ENCODE measurements at regions not wholly inside any gene's neighbourhood (a gene's known extent, or its start where the extent isn't known, plus 50 kb on each side); places are given as distances from the start of the nearest gene placed in this dataset.

DNA sequence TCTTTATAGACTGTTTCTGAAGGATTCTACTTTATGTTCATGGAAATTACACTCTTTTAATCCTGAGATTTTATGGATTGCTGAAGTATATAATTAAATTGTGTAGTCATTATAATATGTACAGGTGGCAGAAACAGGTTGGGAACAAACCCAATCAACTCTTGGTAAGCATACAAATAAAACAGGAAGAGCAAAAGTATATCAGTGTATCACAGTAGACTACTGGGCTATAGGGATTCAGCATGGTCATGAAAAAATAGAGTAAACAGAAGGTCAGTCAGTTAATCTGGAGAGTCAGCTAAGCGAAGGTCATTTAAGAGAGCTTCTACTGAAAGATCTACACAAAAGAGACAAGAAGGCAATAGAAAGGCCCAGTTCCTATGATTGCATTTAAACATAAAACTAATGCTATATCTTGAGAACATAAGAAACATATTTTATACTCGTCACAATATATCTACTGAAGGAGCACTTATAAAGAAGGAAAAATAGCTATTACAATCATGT lies 178.9 kb upstream of the ECI2 start:
- POLR2A ChIA-PET, result no interaction called here
- Mint-ChIP-seq H3K36me3 (ENCODE audit: low read depth) (no peaks in the 10 kb centered on the region), H3K9me3 (peaks cover 10% of the 10 kb centered on the region), H3K4me3 (no peak overlapping the region), H3K27me3 (peaks cover 5% of the 10 kb centered on the region), H3K27ac (no peak overlapping the region), H3K4me1 (no peaks in the 10 kb centered on the region)
- no peak for DNase-seq
- CTCF ChIA-PET, result no interaction called here

DNA sequence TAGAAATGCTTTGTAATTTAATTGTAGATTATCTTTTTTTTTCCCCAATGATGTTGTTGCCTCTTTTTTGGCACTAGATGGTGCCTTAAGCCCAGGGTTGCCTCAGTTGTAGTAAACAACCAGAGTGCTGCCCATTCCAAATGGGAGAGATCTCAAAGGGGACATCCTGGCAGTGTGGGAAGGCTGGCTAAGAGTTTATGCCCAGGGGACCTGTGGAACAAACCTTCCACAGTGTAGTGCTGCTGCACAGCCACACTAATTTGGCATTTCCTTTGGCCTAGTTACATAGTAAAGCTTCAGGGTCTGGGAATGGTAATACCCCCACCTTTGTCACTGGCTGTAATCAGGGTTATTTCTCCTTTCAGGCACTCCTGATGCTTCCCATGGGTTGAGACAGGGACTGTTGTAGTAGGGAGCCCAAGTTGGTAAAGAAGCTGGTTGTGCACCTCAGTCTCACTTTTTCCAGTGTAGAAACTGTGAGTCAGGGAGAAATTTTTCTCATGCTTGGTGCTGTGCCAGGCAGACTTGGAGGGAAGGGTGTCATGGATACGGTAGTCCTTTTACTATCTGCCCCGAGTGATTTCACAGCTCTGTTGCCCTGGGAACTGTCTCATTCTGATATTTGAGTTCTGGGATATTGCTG lies 177.8 kb upstream of the ECI2 start:
- Mint-ChIP-seq H3K27me3 (peaks cover 4% of the 10 kb centered on the region), H3K27ac (no peak overlapping the region), H3K4me3 (no peak overlapping the region), H3K36me3 (ENCODE audit: low read depth) (no peaks in the 10 kb centered on the region), H3K9me3 (peaks cover 10% of the 10 kb centered on the region), H3K4me1 (no peaks in the 10 kb centered on the region)
- ChIA-PET POLR2A (no interaction called here), CTCF (no interaction called here)
- no peak for DNase-seq

DNA sequence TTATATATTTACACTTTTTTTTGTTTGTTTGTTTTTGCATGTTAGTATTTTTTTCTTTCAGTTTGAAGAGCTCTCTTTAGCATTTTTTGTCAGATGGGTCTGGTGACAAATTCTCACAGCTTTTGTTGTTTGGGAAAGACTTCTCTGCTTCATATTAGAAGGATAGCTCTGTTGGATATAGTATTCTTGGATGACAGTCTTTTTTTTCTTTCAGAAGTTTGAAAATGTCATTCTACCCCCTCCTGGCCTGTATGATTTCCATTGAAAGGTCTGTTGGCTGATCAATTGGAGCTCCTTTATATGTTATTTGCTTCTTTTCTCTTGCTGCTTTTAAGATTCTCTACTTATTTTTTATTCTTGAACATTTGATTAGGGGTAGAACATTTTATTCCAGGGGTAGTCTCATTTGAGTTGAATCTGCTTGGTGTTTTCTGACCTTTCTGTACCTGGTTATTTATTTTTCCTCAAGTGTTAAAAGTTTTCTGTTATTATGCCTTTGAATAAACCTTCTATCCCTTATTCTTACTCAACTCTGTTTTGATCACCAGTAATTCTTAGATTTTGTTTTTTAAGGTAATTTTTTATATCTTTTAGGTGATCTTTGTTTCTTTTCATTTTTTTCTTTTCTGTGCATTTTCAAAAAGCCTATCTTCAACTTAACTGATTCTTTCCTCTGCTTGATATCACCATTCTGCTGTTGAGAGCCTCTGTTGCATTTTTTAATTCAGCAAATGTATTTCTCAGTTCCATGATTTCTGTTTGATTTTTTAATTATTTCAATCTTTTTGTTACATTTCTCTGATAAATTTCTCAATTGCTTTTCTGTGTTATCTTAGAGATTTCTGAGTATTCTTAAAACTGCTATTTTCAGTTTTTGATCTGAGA lies 176.8 kb upstream of the ECI2 start:
- no peak for DNase-seq
- no peaks in the 10 kb centered on the region for H3K27me3 Mint-ChIP-seq
- no peak overlapping the region for H3K4me3 Mint-ChIP-seq
- H3K9me3 Mint-ChIP-seq, result peaks cover 10% of the 10 kb centered on the region
- H3K27ac Mint-ChIP-seq, result no peak overlapping the region
- no peaks in the 10 kb centered on the region for H3K4me1 Mint-ChIP-seq
- no peaks in the 10 kb centered on the region for H3K36me3 Mint-ChIP-seq (ENCODE audit: low read depth)
- CTCF ChIA-PET, result no interaction called here
- POLR2A ChIA-PET, result no interaction called here

DNA sequence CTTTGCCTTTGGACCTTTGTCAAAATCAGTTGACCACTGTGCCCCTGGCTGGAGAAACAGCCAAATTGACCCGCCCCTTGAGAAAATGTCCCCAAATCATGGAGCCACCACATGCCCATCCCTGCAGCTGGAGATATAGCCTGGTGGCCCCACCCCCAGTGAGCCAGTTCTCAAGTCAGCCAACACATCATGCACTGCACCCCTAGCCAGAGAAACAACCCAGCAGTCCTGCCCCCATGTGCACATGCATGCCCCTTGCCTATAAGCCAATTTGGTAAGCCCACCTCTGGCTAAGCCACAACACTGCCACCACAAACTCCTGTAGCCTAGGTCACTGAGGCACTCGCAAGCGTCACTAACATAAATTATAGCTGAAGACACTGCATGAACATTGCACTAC lies 174.2 kb upstream of the ECI2 start:
- H3K9me3 Mint-ChIP-seq, result peaks cover 10% of the 10 kb centered on the region
- H3K27ac Mint-ChIP-seq, result no peak overlapping the region
- no peak for DNase-seq
- no peaks in the 10 kb centered on the region for H3K4me1 Mint-ChIP-seq
- ChIA-PET POLR2A (no interaction called here), CTCF (no interaction called here)
- H3K4me3 Mint-ChIP-seq, result no peak overlapping the region
- peaks cover 8% of the 10 kb centered on the region for H3K27me3 Mint-ChIP-seq
- no peaks in the 10 kb centered on the region for H3K36me3 Mint-ChIP-seq (ENCODE audit: low read depth)

DNA sequence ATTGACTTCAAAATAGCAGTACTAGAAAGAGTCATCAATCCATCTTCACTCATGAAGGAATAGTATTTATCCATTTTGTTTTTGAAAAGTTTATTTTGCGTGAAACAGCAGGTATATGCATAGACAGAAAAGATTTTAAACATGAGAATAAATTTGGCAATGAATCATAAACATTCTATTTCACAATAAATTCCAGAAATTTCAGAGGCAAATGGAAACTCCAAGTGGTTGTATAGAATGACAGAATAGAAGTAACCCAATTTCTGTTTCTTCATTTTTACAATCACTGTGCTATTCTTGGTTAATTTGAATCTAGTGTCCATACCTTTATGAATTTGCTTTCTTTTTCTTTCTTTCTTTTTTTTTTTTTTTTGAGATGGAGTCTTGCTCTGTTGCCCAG lies 173.0 kb upstream of the ECI2 start:
- CTCF ChIA-PET, result no interaction called here
- POLR2A ChIA-PET, result no interaction called here
- no peaks in the 10 kb centered on the region for H3K4me1 Mint-ChIP-seq
- no peak for DNase-seq
- H3K27me3 Mint-ChIP-seq, result peaks cover 8% of the 10 kb centered on the region
- no peak overlapping the region for H3K4me3 Mint-ChIP-seq
- H3K9me3 Mint-ChIP-seq, result peaks cover 8% of the 10 kb centered on the region
- no peaks in the 10 kb centered on the region for H3K36me3 Mint-ChIP-seq (ENCODE audit: low read depth)
- H3K27ac Mint-ChIP-seq, result no peak overlapping the region

DNA sequence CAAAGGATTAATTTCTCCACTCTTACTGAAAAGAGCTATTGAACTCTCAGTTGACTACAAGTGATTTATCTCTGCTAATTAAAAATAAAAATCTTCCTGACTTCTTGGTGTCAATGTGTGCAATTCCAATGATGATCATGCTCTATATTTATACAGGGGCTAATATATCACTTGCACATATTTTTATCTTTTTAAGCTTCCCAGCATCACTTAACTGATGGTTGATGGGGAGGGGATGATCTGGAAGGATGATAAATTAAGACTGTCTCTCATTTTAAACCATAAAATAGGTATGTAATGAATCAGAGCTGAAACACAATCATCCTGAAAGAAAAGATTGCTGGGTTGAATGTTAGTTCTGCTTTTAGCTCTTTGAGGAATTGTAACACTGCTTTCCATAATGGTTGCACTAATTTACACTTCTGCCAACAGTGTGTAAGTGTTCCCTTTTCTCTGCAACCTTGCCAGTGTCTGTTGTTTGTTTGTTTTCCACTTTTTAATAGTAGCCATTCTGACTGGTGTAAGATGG lies 169.6 kb upstream of the ECI2 start:
- ChIA-PET POLR2A (no interaction called here), CTCF (no interaction called here)
- DNase-seq, result no peak
- Mint-ChIP-seq H3K4me3 (no peak overlapping the region), H3K36me3 (ENCODE audit: low read depth) (no peaks in the 10 kb centered on the region), H3K27ac (no peak overlapping the region), H3K4me1 (no peaks in the 10 kb centered on the region), H3K9me3 (peaks cover 2% of the 10 kb centered on the region), H3K27me3 (peaks cover 8% of the 10 kb centered on the region)

DNA sequence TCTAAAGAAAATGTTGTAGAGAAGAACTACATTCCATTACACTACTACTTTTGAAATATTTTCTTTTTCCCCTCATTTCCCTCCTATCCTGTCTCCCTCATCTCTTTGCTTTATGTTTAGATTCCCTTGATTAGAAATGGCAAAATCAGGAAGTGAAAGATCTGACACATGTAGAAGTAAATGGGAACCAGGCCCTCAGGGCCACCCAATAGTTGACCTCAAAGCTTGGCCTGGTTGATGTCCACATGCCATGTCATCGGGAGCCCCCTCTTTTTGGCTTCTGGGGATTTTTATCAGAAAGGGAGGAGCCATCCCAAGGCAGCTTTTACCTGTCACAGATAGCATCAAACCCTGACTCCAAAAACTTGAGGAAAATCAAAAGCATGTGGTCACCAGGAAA lies 168.3 kb upstream of the ECI2 start:
- POLR2A ChIA-PET, result no interaction called here
- Mint-ChIP-seq H3K27me3 (peaks cover 10% of the 10 kb centered on the region), H3K9me3 (no peaks in the 10 kb centered on the region), H3K36me3 (ENCODE audit: low read depth) (no peaks in the 10 kb centered on the region), H3K27ac (no peak overlapping the region), H3K4me3 (no peak overlapping the region), H3K4me1 (no peaks in the 10 kb centered on the region)
- DNase-seq, result no peak
- CTCF ChIA-PET, result no interaction called here

DNA sequence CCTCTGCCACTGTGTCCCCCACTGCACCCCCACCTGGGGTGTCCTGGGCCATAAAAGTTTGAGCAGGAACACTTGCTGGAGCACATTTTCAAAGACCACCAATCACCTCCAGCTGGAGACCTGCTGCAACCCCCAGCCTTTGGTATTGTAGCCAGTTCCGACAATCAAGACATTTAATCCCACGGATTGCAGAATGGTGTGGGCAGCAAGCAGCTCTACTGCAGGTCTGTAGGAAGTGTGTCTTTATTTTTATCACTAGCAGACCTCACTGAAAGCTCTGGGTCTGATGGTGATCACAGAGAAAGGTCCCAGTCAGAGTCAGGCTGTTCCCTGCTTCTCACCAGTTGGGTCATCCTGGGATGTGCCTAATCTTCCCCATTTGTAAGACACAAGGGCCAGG lies 167.1 kb upstream of the ECI2 start:
- H3K4me3 Mint-ChIP-seq, result no peak overlapping the region
- CTCF ChIA-PET, result no interaction called here
- H3K27ac Mint-ChIP-seq, result no peak overlapping the region
- H3K27me3 Mint-ChIP-seq, result peaks cover 10% of the 10 kb centered on the region
- H3K9me3 Mint-ChIP-seq, result no peaks in the 10 kb centered on the region
- POLR2A ChIA-PET, result no interaction called here
- DNase-seq, result no peak
- no peaks in the 10 kb centered on the region for H3K36me3 Mint-ChIP-seq (ENCODE audit: low read depth)
- no peaks in the 10 kb centered on the region for H3K4me1 Mint-ChIP-seq

DNA sequence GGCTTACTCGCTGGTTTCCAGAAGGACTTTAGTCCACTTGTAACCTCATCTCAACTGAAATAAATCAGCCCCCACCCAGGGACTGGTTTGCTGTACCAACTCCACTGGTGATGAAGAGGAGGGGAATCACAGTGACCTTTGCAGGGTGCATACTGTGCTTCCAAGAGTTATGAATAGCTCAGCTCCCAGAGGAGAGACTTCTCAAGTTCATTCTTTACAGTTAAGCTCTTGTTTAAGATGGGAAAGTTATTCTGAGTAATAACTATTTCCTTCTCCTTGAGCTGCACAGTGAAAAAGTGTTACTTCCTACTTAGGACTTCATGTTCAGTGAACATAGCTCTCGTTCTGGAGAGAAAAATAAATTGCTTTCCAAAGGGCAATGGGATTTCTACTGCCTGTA lies 166.5 kb upstream of the ECI2 start:
- CTCF ChIA-PET, result no interaction called here

DNA sequence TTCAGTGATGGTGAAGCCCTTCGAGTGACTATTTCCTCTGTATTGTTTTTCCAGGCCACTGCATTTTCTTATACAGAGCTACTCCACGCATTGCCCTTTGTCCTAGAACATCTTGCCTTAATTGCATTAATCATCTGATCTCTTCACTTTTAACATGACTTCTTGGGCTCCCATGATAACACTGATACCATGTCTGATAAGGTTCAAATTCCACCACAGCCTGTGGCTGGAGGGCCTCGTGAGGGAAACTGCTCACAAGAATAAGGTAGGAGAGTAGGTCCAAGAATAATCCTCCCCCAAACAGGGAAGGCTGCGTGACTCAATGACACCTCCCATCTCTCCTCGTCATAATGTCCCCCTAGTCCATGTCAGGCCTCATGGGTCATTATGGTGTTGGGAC lies 165.5 kb upstream of the ECI2 start:
- ChIA-PET POLR2A (no interaction called here), CTCF (no interaction called here)
- peaks cover 8% of the 10 kb centered on the region for H3K27me3 Mint-ChIP-seq
- no peaks in the 10 kb centered on the region for H3K36me3 Mint-ChIP-seq (ENCODE audit: low read depth)
- H3K4me3 Mint-ChIP-seq, result no peak overlapping the region
- H3K27ac Mint-ChIP-seq, result no peak overlapping the region
- H3K4me1 Mint-ChIP-seq, result no peaks in the 10 kb centered on the region
- no peak for DNase-seq
- H3K9me3 Mint-ChIP-seq, result no peaks in the 10 kb centered on the region

More for the DNA sequence above, 166.5 kb upstream of the ECI2 start:
- no peaks in the 10 kb centered on the region for H3K4me1 Mint-ChIP-seq
- peaks cover 10% of the 10 kb centered on the region for H3K27me3 Mint-ChIP-seq
- POLR2A ChIA-PET, result no interaction called here
- no peaks in the 10 kb centered on the region for H3K36me3 Mint-ChIP-seq (ENCODE audit: low read depth)
- no peaks in the 10 kb centered on the region for H3K9me3 Mint-ChIP-seq
- H3K4me3 Mint-ChIP-seq, result no peak overlapping the region
- no peak for DNase-seq
- H3K27ac Mint-ChIP-seq, result no peak overlapping the region

DNA sequence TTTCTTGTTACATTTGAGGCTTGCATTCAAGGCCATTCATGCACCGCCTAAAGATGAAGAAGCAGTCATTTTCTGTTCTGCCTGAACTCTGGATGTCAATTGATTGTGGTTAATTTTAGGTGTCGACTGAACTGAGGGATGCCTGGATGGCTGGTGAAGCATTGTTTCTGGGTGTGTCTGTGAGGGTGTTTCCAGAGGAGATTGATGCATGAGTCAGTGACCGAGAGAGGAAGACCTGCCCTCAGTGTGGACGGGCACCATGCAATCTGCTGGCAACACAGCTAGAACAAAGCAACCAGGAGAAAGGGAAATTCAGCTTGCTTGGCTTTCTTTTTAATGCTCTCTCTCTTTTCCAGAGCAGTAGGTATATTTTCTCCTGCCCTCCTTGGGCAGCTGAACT lies 164.1 kb upstream of the ECI2 start:
- no peak for DNase-seq
- no peaks in the 10 kb centered on the region for H3K4me1 Mint-ChIP-seq
- no peaks in the 10 kb centered on the region for H3K36me3 Mint-ChIP-seq (ENCODE audit: low read depth)
- H3K4me3 Mint-ChIP-seq, result no peak overlapping the region
- peaks cover 2% of the 10 kb centered on the region for H3K27me3 Mint-ChIP-seq
- H3K9me3 Mint-ChIP-seq, result no peaks in the 10 kb centered on the region
- ChIA-PET CTCF (no interaction called here), POLR2A (no interaction called here)
- no peak overlapping the region for H3K27ac Mint-ChIP-seq

DNA sequence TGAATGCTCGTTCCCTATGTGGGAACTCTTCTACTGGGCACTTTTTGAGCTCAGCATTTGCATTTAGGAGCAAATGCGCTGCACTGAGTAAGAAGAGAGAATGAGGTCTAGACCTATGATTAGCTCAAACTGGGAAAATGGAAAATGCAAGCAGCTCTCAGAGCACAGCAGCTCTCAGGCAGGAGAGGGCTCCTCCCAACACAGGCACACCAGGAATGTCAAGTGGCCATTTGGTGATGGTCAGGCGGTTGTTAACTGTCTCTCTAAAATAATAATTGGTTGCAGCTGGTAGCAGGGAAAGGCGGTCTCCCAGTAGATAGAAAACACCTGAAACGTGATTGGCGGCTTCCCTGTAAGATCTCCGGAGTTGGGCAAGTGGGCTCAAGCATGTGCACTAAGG lies 162.0 kb upstream of the ECI2 start:
- POLR2A ChIA-PET, result no interaction called here
- DNase-seq, result no peak
- no peaks in the 10 kb centered on the region for H3K36me3 Mint-ChIP-seq (ENCODE audit: low read depth)
- peaks cover 2% of the 10 kb centered on the region for H3K27me3 Mint-ChIP-seq
- no peak overlapping the region for H3K4me3 Mint-ChIP-seq
- no peaks in the 10 kb centered on the region for H3K4me1 Mint-ChIP-seq
- CTCF ChIA-PET, result no interaction called here
- no peak overlapping the region for H3K27ac Mint-ChIP-seq
- no peaks in the 10 kb centered on the region for H3K9me3 Mint-ChIP-seq

DNA sequence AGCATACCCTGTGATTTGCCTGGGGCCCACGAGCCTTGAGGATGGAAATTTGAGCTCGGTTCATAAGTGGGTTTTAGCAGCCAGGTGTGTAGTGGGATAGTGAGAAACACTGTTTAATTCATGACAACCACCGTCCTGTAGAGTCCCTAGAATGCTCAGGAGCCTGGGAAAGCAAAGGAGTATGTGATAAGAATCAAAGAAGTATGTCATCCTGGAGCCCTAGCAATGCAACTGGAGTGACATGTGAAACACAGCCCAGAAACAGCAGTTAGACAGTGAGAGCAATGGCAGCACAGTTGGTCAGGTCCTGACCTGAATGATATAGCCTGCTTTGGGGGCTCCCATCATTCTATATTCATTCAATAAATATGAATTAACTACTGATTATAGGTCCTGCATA lies 161.2 kb upstream of the ECI2 start:
- H3K36me3 Mint-ChIP-seq (ENCODE audit: low read depth), result no peaks in the 10 kb centered on the region
- no peaks in the 10 kb centered on the region for H3K4me1 Mint-ChIP-seq
- ChIA-PET CTCF (no interaction called here), POLR2A (no interaction called here)
- no peaks in the 10 kb centered on the region for H3K9me3 Mint-ChIP-seq
- no peak overlapping the region for H3K4me3 Mint-ChIP-seq
- peaks cover 2% of the 10 kb centered on the region for H3K27me3 Mint-ChIP-seq
- H3K27ac Mint-ChIP-seq, result no peak overlapping the region
- no peak for DNase-seq

DNA sequence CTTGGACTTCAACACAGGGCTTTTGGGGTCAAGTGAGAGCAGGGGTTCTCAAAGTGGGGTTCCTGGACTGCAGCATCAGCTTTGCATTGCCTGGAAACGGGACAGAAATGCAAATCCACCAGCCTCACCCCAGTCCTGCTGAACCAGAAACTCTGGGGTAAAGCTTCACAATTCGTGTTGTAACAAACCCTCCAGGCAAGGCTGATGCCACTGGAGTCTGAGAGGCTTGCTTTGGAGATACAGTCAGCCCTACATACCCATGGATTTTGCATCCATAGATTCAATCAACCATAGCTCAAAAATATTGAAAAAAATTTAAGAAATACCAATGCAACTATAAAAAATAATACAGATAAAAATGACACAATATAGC lies 160.4 kb upstream of the ECI2 start:
- H3K9me3 Mint-ChIP-seq, result no peaks in the 10 kb centered on the region
- CTCF ChIA-PET, result no interaction called here
- POLR2A ChIA-PET, result no interaction called here
- H3K27ac Mint-ChIP-seq, result no peak overlapping the region
- H3K4me1 Mint-ChIP-seq, result no peaks in the 10 kb centered on the region
- H3K4me3 Mint-ChIP-seq, result no peak overlapping the region
- no peak for DNase-seq
- H3K36me3 Mint-ChIP-seq (ENCODE audit: low read depth), result no peaks in the 10 kb centered on the region
- peaks cover 2% of the 10 kb centered on the region for H3K27me3 Mint-ChIP-seq
